Skin epidermis (tissue), 12 donors: ENCODE measurements at regions not wholly inside any gene's neighbourhood (a gene's known extent, or its start where the extent isn't known, plus 50 kb on each side); places are given as distances from the start of the nearest gene placed in this dataset.
"Not testable (repeated sequence)": the region's sequence is repeated elsewhere in the genome, so short reads cannot be mapped to it uniquely, and the experiment has no call there.

ENCODE experiments used
- H3K27ac ChIP-seq, 21 experiments: fragments of 200-600 bp; sonication (generic) in 11 of 21; one replicate each; pipeline ENCODE4 v1.5.0; 2020; ENCODE audit warnings: mild to moderate bottlenecking in 3 of 21, inconsistent platforms in 2 of 21, moderate library complexity in 2 of 21
- H3K4me3 ChIP-seq, 7 experiments: fragments of 200-600 bp; sonication (generic) in 2 of 7; one replicate each; pipeline ENCODE4 v1.5.0; 2020; ENCODE audit warnings: inconsistent platforms in 2 of 7, mild to moderate bottlenecking in 2 of 7, moderate library complexity in 1 of 7

GRCh38 chr10:90294821-90295540 lies 562.9 kb downstream of the HTR7 start:
- H3K4me3 ChIP-seq, H3K27ac ChIP-seq: not testable (repeated sequence)

- not testable (repeated sequence) for H3K27ac ChIP-seq, H3K4me3 ChIP-seq
These were observed 555.8 kb downstream of the HTR7 start for GRCh38 chr10:90302031-90302430.

- Histone ChIP-seq H3K4me3 (no peak overlapping the region), H3K27ac (no peak overlapping the region)
These were observed 554.9 kb downstream of the HTR7 start for GRCh38 chr10:90302758-90303481.

GRCh38 chr10:90304533-90304932 lies 553.3 kb downstream of the HTR7 start:
- H3K4me3 ChIP-seq: no peak overlapping the region
- H3K27ac ChIP-seq: no peak overlapping the region

GRCh38 chr10:90306187-90306586 lies 551.7 kb downstream of the HTR7 start:
- Histone ChIP-seq H3K27ac (no peak overlapping the region), H3K4me3 (no peak overlapping the region)

- H3K27ac ChIP-seq: no peak overlapping the region
- H3K4me3 ChIP-seq: no peak overlapping the region
These were observed 549.6 kb downstream of the HTR7 start for GRCh38 chr10:90308223-90308622.

GRCh38 chr10:90313576-90314325 lies 544.1 kb downstream of the HTR7 start:
- Histone ChIP-seq H3K4me3 (no peak overlapping the region), H3K27ac (no peak overlapping the region)

- Histone ChIP-seq H3K27ac (no peak overlapping the region), H3K4me3 (no peak overlapping the region)
These were observed 543.1 kb downstream of the HTR7 start for GRCh38 chr10:90314718-90315117.

- H3K27ac ChIP-seq: no peak overlapping the region
- no peak overlapping the region for H3K4me3 ChIP-seq
These were observed 540.7 kb downstream of the HTR7 start for GRCh38 chr10:90317172-90317571.

- H3K27ac ChIP-seq: no peak overlapping the region
- no peak overlapping the region for H3K4me3 ChIP-seq
These were observed 539.2 kb downstream of the HTR7 start for GRCh38 chr10:90318659-90319058.

- no peak overlapping the region for H3K4me3 ChIP-seq
- H3K27ac ChIP-seq: no peak overlapping the region
These were observed 538.5 kb downstream of the HTR7 start for GRCh38 chr10:90319188-90319914.

GRCh38 chr10:90321132-90321816 lies 536.6 kb downstream of the HTR7 start:
- H3K27ac ChIP-seq: no peak overlapping the region

GRCh38 chr10:90326498-90327267 lies 531.2 kb downstream of the HTR7 start:
- H3K4me3 ChIP-seq: no peak overlapping the region
- no peak overlapping the region for H3K27ac ChIP-seq

More at GRCh38 chr10:90321132-90321816, 536.6 kb downstream of the HTR7 start:
- no peak overlapping the region for H3K4me3 ChIP-seq

- H3K27ac ChIP-seq: no peak overlapping the region
- no peak overlapping the region for H3K4me3 ChIP-seq
These were observed 530.2 kb downstream of the HTR7 start for GRCh38 chr10:90327611-90328010.

GRCh38 chr10:90328459-90328858 lies 529.4 kb downstream of the HTR7 start:
- no peak overlapping the region for H3K4me3 ChIP-seq
- H3K27ac ChIP-seq: no peak overlapping the region

- H3K4me3 ChIP-seq: no peak overlapping the region
These were observed 528.9 kb downstream of the HTR7 start for GRCh38 chr10:90328896-90329295.

GRCh38 chr10:90337316-90337715 lies 520.5 kb downstream of the HTR7 start:
- no peak overlapping the region for H3K4me3 ChIP-seq
- H3K27ac ChIP-seq: no peak overlapping the region

More at GRCh38 chr10:90328896-90329295, 528.9 kb downstream of the HTR7 start:
- H3K27ac ChIP-seq: no peak overlapping the region

- H3K27ac ChIP-seq: no peak overlapping the region
- H3K4me3 ChIP-seq: no peak overlapping the region
These were observed 515.4 kb downstream of the HTR7 start for GRCh38 chr10:90342480-90342879.

GRCh38 chr10:90344226-90344625 lies 513.6 kb downstream of the HTR7 start:
- Histone ChIP-seq H3K27ac (no peak overlapping the region), H3K4me3 (no peak overlapping the region)
